Osteoblast (primary cell): ENCODE measurements at regions not wholly inside any gene's neighbourhood (a gene's known extent, or its start where the extent isn't known, plus 50 kb on each side); places are given as distances from the start of the nearest gene placed in this dataset.
A peak's percentile ranks its signal among the peaks of the same experiment; 100 is the strongest.

ENCODE experiments used
- DNase-seq: peaks from one replicate; pipeline ENCODE4 v3.0.0; 2011; ENCODE audit warnings: low spot score, mixed read lengths; ENCODE audit not compliant: insufficient read length; ENCODE audit errors: missing footprints
- H2AFZ ChIP-seq: 2 replicates; pipeline ENCODE4 v1.6.0; 2011; ENCODE audit warnings: mild to moderate bottlenecking, low read length
- H3K27ac ChIP-seq: 2 replicates; pipeline ENCODE4 v1.5.1; 2011; ENCODE audit warnings: mild to moderate bottlenecking, low read depth, low read length, moderate library complexity
- H3K27me3 ChIP-seq: 2 replicates; pipeline ENCODE4 v1.6.0; 2012; ENCODE audit warnings: mild to moderate bottlenecking, control low read depth, inconsistent platforms, low read length, moderate library complexity; ENCODE audit not compliant: insufficient read depth
- H3K36me3 ChIP-seq: 2 replicates; pipeline ENCODE4 v1.5.1; 2011; ENCODE audit warnings: mild to moderate bottlenecking, low read length, control low read depth, moderate library complexity; ENCODE audit not compliant: insufficient read depth
- H3K4me1 ChIP-seq: 2 replicates; pipeline ENCODE4 v1.5.1; 2011; ENCODE audit warnings: mild to moderate bottlenecking, low read length, control low read depth, moderate library complexity; ENCODE audit not compliant: insufficient read depth
- H3K4me2 ChIP-seq: 2 replicates; pipeline ENCODE4 v1.6.0; 2011; ENCODE audit warnings: mild to moderate bottlenecking, low read length; ENCODE audit not compliant: insufficient read depth
- H3K4me3 ChIP-seq: fragments of 200-600 bp; sonication (generic); 3 replicates; pipeline ENCODE4 v1.5.1; 2012; ENCODE audit warnings: mild to moderate bottlenecking, low read length, inconsistent platforms; ENCODE audit not compliant: insufficient read depth
- H3K79me2 ChIP-seq: 2 replicates; pipeline ENCODE4 v1.6.0; 2012; ENCODE audit warnings: mild to moderate bottlenecking, low read length, control low read depth, inconsistent platforms; ENCODE audit not compliant: insufficient read depth
- H3K9me3 ChIP-seq: 2 replicates; pipeline ENCODE4 v1.5.1; 2011; ENCODE audit warnings: low read depth, low read length, control low read depth
- H4K20me1 ChIP-seq: 2 replicates; pipeline ENCODE4 v1.6.0; 2012; ENCODE audit warnings: mild to moderate bottlenecking, low read length, control low read depth; ENCODE audit not compliant: insufficient read depth
- TF ChIP-seq, protein P1 (sequence below): IDR thresholded peaks from 2 replicates; pipeline ENCODE4 v1.5.1; 2011; ENCODE audit warnings: mild to moderate bottlenecking, low read depth, low read length, moderate library complexity; ENCODE audit errors: extremely low read depth

DNA sequence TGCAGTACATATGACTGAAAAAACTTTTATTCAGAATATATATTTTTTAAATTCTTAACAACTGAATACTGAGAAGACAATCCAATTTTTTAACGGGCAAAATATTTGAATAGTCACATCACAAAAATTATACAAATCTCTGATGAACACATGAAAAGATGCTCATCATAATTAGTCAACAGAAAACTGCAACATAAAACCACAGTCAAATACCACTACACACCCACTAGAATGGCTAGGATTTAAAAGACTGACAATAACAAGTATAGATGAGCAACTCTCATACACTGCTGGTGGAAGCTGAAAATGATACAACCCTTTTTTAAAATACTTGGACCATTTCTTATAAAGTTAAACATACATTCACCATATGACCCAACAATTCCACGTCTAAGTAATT, 87.7 kb upstream of the TNFSF4 start:
- Histone ChIP-seq H3K4me2 (no peak overlapping the region), H3K79me2 (no peaks in the 10 kb centered on the region)

DNA sequence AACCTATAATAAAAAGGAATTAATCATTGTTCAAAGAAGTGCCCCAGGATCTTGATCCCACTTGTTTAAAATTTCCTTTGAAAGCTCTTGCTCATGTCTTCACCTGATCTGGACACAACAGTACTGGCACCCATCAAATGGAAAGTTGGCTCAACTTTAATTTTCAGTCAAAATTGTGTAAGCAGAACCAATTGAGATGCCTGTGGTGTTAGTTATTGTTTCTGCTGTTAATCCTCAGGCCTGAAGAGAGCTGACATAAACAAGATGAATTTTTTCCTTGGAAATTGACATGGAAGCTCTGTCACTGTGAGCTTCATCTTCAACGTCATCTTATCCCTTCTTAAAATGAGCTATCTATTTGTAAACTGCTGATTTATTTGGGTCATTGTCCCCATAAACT, 88.3 kb upstream of the TNFSF4 start:
- H3K27ac ChIP-seq = peak overlapping the region; percentile 17
- peaks cover 7% of the 10 kb centered on the region for H3K4me1 ChIP-seq
- no peak overlapping the region for H3K4me2 ChIP-seq

More for the DNA sequence above, 87.7 kb upstream of the TNFSF4 start:
- H3K36me3 ChIP-seq = no peaks in the 10 kb centered on the region
- H3K9me3 ChIP-seq = no peaks in the 10 kb centered on the region
- TF ChIP-seq, protein P1, sequence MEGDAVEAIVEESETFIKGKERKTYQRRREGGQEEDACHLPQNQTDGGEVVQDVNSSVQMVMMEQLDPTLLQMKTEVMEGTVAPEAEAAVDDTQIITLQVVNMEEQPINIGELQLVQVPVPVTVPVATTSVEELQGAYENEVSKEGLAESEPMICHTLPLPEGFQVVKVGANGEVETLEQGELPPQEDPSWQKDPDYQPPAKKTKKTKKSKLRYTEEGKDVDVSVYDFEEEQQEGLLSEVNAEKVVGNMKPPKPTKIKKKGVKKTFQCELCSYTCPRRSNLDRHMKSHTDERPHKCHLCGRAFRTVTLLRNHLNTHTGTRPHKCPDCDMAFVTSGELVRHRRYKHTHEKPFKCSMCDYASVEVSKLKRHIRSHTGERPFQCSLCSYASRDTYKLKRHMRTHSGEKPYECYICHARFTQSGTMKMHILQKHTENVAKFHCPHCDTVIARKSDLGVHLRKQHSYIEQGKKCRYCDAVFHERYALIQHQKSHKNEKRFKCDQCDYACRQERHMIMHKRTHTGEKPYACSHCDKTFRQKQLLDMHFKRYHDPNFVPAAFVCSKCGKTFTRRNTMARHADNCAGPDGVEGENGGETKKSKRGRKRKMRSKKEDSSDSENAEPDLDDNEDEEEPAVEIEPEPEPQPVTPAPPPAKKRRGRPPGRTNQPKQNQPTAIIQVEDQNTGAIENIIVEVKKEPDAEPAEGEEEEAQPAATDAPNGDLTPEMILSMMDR = no peak
- H3K27me3 ChIP-seq = no peaks in the 10 kb centered on the region
- no peak overlapping the region for H3K4me3 ChIP-seq
- DNase-seq = no peak
- H4K20me1 ChIP-seq = no peaks in the 10 kb centered on the region
- H3K27ac ChIP-seq = peak overlapping the region; percentile 17
- H3K4me1 ChIP-seq = peaks cover 7% of the 10 kb centered on the region
- H2AFZ ChIP-seq = no peak overlapping the region

DNA sequence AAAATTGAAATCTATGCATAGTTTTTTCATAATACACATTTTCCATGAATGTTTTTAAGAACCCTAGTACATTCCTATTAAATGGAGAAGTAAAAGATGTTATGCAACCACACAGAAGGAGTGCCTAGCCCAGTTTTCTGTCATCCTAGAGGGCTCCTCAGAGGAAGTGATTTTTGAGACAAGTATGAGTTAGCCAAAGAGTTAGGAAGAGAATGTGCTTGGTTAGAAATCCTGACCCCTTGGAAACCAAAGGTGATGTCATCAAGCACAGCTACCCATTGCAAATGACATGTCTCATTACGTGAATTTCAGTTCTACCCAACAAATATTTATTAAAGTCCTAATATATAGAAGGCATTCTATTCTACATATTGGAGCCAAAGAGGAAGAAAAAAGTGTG, 88.9 kb upstream of the TNFSF4 start:
- Histone ChIP-seq H3K36me3 (no peaks in the 10 kb centered on the region), H3K9me3 (no peaks in the 10 kb centered on the region), H3K79me2 (no peaks in the 10 kb centered on the region), H3K27ac (no peak overlapping the region), H2AFZ (no peak overlapping the region), H3K4me3 (no peak overlapping the region), H3K4me2 (no peak overlapping the region), H3K4me1 (peaks cover 7% of the 10 kb centered on the region), H3K27me3 (no peaks in the 10 kb centered on the region), H4K20me1 (no peaks in the 10 kb centered on the region)
- DNase-seq = no peak
- TF ChIP-seq, protein P1 = no peak

More for the DNA sequence above, 88.3 kb upstream of the TNFSF4 start:
- no peaks in the 10 kb centered on the region for H3K79me2 ChIP-seq
- TF ChIP-seq, protein P1 = no peak
- no peaks in the 10 kb centered on the region for H4K20me1 ChIP-seq
- no peak overlapping the region for H2AFZ ChIP-seq
- peak; percentile 49 for DNase-seq
- H3K9me3 ChIP-seq = no peaks in the 10 kb centered on the region
- H3K27me3 ChIP-seq = no peaks in the 10 kb centered on the region
- no peak overlapping the region for H3K4me3 ChIP-seq
- no peaks in the 10 kb centered on the region for H3K36me3 ChIP-seq

DNA sequence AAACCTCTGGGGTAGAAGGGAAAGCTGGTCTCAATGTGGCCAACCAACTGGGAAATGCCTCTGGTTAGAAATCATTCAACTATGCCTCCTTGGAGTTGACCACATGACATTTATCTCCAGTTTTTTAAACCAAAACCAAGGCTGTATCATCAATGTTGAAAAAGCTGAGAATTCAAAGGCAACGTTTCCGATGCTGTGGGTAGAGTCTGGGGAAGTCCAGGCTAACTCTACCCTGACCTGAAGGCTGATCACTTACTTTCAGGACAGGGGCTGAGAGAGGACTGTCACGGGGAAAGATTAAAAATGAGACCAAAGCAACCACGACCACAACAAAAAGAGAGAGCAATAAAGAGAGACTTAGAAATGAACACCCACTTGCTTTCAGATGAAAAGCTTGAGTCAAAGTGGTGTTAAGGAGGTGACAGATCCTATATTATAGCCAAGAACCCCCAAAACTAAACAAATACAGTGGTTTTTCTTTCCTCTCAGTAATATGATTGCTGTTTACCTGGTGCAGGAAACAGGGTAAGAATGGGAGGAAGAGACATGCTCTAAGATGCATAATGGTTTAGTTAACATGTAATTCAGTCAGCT, 90.8 kb upstream of the TNFSF4 start:
- Histone ChIP-seq H3K27ac (no peak overlapping the region), H3K79me2 (no peaks in the 10 kb centered on the region), H2AFZ (no peak overlapping the region), H3K36me3 (no peaks in the 10 kb centered on the region), H4K20me1 (no peaks in the 10 kb centered on the region), H3K9me3 (no peaks in the 10 kb centered on the region), H3K27me3 (no peaks in the 10 kb centered on the region), H3K4me2 (no peak overlapping the region), H3K4me1 (peaks cover 7% of the 10 kb centered on the region), H3K4me3 (no peak overlapping the region)
- no peak for DNase-seq
- TF ChIP-seq, protein P1 = no peak
